AG04450 (cell line): ENCODE measurements at regions not wholly inside any gene's neighbourhood (a gene's known extent, or its start where the extent isn't known, plus 50 kb on each side); places are given as distances from the start of the nearest gene placed in this dataset.

Experiments used
- CTCF ChIA-PET: fragments of 300-600, 350-600 bp; formaldehyde crosslinking; extraction: SDS; loops from one replicate; lab custom pipeline; 2022; ENCODE audit warnings: antibody characterized with exemption, inconsistent platforms; lab: Charles Lee
- POLR2A ChIA-PET: fragments of 350-600 bp; formaldehyde crosslinking; extraction: SDS; loops from one replicate; lab custom pipeline; 2021; ENCODE audit warnings: antibody characterized with exemption, inconsistent platforms; lab: Yijun Ruan, JAX
- DNase-seq: peaks from one replicate; pipeline ENCODE4 v3.0.0-alpha.2; 2011; ENCODE audit warnings: low read depth, low spot score
- H3K27ac ChIP-seq: one replicate; pipeline ENCODE4 v1.5.1; 2012; ENCODE audit warnings: low read depth, low read length, control low read depth
- H3K27me3 ChIP-seq: one replicate; pipeline ENCODE4 v1.6.0; 2012; ENCODE audit warnings: low read length; ENCODE audit not compliant: control insufficient read depth, insufficient read depth
- H3K4me3 ChIP-seq: 2 replicates; pipeline ENCODE4 v1.5.1; 2011; ENCODE audit warnings: mild to moderate bottlenecking, low read depth, low read length, control low read depth
- H3K9me3 ChIP-seq: 2 replicates; pipeline ENCODE4 v1.5.1; 2012; ENCODE audit warnings: low read length; ENCODE audit not compliant: control insufficient read depth, insufficient read depth
- TF ChIP-seq, protein P1 (sequence below): IDR thresholded peaks from 2 replicates; pipeline ENCODE4 v1.5.1; 2011; ENCODE audit warnings: low read depth, low read length, control low read depth, inconsistent platforms

DNA sequence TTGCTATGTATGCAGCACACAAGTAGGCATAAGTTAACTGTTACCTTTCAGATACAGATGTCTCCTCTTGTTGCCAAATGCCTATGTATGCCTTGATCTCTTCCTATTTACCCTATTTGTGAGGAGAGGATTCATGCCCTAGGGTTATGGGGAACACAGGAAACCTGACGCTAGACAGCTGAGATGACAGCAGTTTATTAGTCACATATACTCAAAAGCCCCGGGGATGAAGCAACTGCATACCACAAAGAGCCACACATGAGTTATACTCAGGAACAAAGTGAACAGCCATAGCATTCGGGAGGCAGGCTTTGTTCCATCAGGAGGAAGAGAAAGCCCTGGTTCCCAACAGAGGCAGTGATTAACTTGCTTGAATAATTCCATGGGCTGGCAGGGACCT, 1011.7 kb upstream of the PCDH7 start:
- ChIA-PET CTCF (no interaction called here), POLR2A (no interaction called here)
- H3K9me3 ChIP-seq: peaks cover 8% of the 10 kb centered on the region
- no peak overlapping the region for H3K4me3 ChIP-seq
- no peaks in the 10 kb centered on the region for H3K27me3 ChIP-seq
- H3K27ac ChIP-seq: peak overlapping the region; percentile 71
- TF ChIP-seq, protein P1, sequence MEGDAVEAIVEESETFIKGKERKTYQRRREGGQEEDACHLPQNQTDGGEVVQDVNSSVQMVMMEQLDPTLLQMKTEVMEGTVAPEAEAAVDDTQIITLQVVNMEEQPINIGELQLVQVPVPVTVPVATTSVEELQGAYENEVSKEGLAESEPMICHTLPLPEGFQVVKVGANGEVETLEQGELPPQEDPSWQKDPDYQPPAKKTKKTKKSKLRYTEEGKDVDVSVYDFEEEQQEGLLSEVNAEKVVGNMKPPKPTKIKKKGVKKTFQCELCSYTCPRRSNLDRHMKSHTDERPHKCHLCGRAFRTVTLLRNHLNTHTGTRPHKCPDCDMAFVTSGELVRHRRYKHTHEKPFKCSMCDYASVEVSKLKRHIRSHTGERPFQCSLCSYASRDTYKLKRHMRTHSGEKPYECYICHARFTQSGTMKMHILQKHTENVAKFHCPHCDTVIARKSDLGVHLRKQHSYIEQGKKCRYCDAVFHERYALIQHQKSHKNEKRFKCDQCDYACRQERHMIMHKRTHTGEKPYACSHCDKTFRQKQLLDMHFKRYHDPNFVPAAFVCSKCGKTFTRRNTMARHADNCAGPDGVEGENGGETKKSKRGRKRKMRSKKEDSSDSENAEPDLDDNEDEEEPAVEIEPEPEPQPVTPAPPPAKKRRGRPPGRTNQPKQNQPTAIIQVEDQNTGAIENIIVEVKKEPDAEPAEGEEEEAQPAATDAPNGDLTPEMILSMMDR: no peak
- peak; percentile 18 for DNase-seq

DNA sequence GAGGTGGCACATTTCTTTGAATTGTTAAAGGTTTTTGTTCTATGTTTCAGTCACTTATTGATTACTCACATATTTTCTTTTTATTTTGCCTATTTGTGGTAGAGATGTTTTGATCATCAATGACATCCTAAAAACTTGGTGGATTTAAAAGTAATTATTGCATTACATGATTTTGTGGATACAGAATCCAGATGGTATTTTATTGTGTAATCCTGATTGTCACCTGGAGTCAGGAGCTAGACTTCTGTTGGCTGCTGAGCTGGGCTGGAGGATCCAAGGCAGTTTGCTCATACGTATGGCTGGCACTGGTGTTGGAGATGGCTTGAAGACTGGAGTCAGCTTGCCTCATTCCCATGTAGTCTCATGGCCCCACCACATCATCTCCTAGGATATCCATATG, 1009.6 kb upstream of the PCDH7 start:
- DNase-seq: no peak
- POLR2A ChIA-PET: no interaction called here
- CTCF ChIA-PET: no interaction called here
- no peak overlapping the region for H3K4me3 ChIP-seq
- no peak overlapping the region for H3K27ac ChIP-seq
- H3K9me3 ChIP-seq: peaks cover 8% of the 10 kb centered on the region
- no peaks in the 10 kb centered on the region for H3K27me3 ChIP-seq
- TF ChIP-seq, protein P1: no peak

DNA sequence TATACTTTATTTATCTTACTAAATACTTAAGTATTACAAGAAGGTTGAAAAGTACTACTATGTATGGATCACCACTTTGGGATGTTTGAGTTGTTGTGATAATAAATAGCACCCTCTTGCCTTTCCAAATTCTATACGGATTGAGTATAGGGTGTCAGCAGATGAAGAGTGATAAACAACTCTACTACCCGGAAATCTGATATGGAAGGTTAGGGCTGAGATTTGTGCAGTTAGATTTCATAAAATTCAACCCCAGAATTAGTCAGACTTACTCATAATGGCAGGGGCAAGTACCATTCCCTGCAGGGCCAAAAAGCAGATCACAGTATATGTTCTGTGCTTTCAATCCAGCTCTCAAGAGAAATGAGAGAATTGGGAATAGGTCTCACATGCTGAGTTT, 1008.9 kb upstream of the PCDH7 start:
- H3K9me3 ChIP-seq: peaks cover 6% of the 10 kb centered on the region
- H3K4me3 ChIP-seq: no peak overlapping the region
- TF ChIP-seq, protein P1: no peak
- DNase-seq: peak; percentile 59
- ChIA-PET CTCF (no interaction called here), POLR2A (no interaction called here)
- H3K27me3 ChIP-seq: no peaks in the 10 kb centered on the region
- H3K27ac ChIP-seq: no peak overlapping the region

DNA sequence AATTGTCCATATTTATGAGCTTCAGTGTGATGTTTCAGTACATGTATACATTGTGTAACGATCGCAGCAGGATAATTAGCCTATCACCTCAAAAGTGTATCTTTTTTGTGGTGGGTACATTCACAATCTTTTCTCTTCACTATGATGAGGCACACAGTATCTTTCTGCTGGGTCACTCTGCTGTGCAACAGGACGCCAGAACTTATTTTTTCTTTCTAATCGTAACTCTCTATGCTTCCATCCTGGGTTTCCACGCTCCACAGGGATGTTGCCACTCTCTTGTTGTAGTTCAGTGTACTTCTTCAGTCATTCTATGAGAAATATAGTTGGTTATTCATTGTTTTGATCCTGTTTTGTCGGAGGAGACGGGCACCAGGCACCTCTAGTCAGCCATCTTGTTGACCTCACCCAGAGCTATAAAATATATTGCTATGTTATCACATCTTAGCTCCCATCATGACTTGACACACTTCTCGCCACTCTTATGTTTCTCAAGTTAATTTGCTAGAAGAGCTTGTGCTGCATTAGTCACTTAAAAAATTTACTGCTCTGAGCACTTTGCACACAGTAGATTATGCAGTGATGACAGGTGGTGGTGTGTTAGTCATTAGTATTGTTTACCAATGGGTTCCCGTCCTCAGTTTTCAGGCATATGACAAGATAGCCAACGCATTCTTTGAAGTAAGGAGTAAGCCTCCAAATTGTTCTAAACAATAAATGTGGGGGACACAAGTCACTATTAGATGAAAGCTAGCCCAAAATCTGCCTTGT, 1002.7 kb upstream of the PCDH7 start:
- no peak for DNase-seq
- TF ChIP-seq, protein P1: no peak
- Histone ChIP-seq H3K27ac (no peak overlapping the region), H3K9me3 (no peaks in the 10 kb centered on the region), H3K4me3 (no peak overlapping the region), H3K27me3 (no peaks in the 10 kb centered on the region)
- ChIA-PET CTCF (no interaction called here), POLR2A (no interaction called here)

DNA sequence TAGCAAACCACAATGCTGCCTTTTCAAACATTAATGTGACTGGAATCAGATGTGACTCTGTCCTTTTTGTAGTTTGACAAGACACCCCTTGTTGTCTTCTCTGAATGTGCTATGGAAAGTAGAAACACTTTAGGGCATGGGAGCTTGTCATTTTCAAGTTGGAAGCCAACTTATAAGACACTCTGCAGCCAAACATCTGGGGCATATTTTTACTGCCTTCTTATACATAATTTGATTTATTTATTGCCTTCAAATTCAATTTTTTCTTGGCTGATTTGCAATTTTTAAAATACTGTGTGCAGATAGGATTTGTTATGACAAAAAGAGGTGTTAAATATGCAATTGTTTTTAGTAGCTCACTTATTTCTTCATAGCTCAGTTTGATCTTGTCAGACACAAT, 1002.0 kb upstream of the PCDH7 start:
- Histone ChIP-seq H3K9me3 (no peaks in the 10 kb centered on the region; the same call in 1 of the 2 replicates), H3K4me3 (no peak overlapping the region), H3K27me3 (no peaks in the 10 kb centered on the region), H3K27ac (no peak overlapping the region)
- ChIA-PET CTCF (no interaction called here), POLR2A (no interaction called here)
- TF ChIP-seq, protein P1: no peak
- no peak for DNase-seq
